ENCODE measurements at regions not wholly inside any gene's neighbourhood (a gene's known extent, or its start where the extent isn't known, plus 50 kb on each side); places are given as distances from the start of the nearest gene placed in this dataset.

DNA sequence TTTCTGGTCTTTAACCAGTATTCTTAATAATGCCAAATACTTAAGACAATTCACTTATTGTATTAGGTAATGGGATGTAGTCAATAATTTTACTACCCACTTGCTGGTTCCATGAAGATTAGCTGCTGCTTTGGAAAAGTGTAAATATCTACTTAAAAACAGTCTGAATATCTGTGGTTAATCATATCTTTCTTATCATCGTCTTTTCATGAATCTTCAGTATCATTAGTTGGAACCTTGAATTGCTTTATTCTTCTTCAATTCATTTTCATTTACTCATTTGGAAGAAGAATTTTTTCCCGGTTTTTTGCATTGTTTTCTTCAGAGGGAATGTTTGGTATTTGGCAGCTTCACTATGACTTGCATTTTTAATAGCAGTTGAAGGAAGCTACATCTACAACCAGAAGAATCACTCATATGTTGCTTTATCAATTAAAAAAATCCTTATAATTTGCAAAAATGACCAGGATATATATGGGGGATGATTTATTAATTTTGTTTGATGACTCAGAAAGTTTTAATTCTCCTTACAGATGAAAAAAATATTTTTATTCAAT lies 1398.3 kb upstream of the CDH6 start:
- Histone ChIP-seq H3K4me1 (replicated peaks in 1 of 2) (no peaks in the 10 kb centered on the region), H3K27ac (no peak overlapping the region), H3K4me3 (no peak overlapping the region)
- WGBS, 10 experiments: 0 to 100% (median 53%) methylated on average over 1 to 2 of the region's 2 CpGs
- no peak for ATAC-seq (replicated peaks in 6 of 8)
- in situ Hi-C loops (cut with MboI; ENCODE audit: low pct_unique_long_range_greater_than_20kb in 2 of 9, low sequenced_read_pairs in 9 of 9, unreplicated experiment in 9 of 9): no loop called here

DNA sequence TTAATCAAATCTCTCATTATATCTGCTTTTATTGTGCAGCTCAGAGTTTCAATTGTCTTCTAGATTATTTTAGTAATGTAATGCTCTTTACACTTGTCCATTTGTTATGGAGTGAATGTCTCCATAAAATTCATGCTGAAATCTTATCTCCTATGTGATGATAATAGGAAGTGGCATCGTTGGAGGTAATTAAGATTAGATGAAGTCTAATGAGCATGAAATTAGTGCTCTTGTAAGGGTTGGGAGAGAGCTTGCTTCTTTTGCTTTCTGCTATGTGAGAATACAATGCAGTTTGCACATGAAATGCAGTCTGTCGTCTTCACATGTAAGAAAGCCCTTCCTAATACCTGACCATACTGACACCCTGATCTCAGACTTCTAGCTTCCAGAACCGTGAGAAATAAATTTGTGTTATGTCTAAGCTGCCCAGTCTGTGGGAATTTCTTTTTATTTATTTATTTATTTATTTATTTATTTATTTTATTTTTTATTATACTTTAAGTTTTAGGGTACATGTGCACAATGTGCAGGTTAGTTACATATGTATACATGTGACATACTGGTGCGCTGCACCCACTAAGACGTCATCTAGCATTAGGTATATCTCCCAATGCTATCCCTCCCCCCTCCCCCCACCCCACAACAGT lies 1399.2 kb upstream of the CDH6 start:
- no peak overlapping the region for H3K4me3 ChIP-seq
- H3K4me1 ChIP-seq (replicated peaks in 1 of 2): no peaks in the 10 kb centered on the region
- 0 to 80% (median 56%) methylated on average over 1 to 5 of the region's 5 CpGs; no CpG with 5 or more reads in 1 of the 10 experiments for WGBS, 10 experiments
- H3K27ac ChIP-seq: no peak overlapping the region
- ATAC-seq (replicated peaks in 6 of 8): no peak
- in situ Hi-C loops (cut with MboI; ENCODE audit: low pct_unique_long_range_greater_than_20kb in 2 of 9, low sequenced_read_pairs in 9 of 9, unreplicated experiment in 9 of 9): no loop called here

DNA sequence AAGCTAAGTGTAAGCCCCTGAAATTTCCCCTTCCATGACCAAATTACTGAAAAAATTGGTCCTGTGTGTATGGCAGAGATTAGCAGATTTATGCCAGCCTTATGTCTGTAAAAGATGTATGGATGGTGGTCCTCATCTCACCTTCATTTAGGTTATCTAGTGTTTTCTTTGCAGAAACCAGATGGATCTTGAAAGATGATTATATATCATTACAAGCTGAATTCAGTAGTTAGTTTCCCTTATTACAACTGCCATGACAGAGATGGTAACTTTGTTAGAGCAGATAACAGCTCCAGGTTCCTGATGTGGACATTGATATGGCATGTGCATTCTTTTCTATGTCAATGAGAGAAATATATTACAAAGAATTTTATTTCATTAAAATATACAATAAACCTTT lies 1403.2 kb upstream of the CDH6 start:
- no peak overlapping the region for H3K4me3 ChIP-seq
- H3K27ac ChIP-seq: no peak overlapping the region
- no peak for ATAC-seq (replicated peaks in 6 of 8)
- H3K4me1 ChIP-seq (replicated peaks in 1 of 2): no peaks in the 10 kb centered on the region
- in situ Hi-C loops (cut with MboI; ENCODE audit: low pct_unique_long_range_greater_than_20kb in 2 of 9, low sequenced_read_pairs in 9 of 9, unreplicated experiment in 9 of 9): no loop called here

DNA sequence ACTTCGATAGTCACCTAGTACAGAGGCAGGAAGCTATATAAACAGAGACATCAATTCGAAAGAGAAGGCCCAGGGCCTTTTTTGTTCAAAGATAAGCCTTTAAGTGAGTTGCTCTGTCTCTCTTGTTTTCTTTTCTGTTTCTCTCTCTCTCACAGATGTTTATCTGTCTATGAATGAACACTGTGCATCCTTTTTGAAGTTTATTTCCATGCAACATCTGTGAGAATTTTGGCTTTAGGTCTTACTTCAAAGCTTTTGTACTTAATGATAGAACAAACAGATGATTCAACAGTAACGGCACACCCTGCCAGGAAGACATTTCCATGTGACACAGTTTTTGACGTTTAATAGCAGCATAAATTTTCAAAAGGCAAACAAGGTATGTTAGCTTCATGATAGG lies 1413.1 kb upstream of the CDH6 start:
- no peak overlapping the region for H3K4me3 ChIP-seq
- in situ Hi-C loops (cut with MboI; ENCODE audit: low pct_unique_long_range_greater_than_20kb in 2 of 9, low sequenced_read_pairs in 9 of 9, unreplicated experiment in 9 of 9): no loop called here
- no peak for ATAC-seq (replicated peaks in 6 of 8)
- no peaks in the 10 kb centered on the region for H3K4me1 ChIP-seq (replicated peaks in 1 of 2)
- H3K27ac ChIP-seq: no peak overlapping the region
- WGBS, 10 experiments: 0 to 83% (median 54%) methylated on average over 2 to 4 of the region's 4 CpGs

DNA sequence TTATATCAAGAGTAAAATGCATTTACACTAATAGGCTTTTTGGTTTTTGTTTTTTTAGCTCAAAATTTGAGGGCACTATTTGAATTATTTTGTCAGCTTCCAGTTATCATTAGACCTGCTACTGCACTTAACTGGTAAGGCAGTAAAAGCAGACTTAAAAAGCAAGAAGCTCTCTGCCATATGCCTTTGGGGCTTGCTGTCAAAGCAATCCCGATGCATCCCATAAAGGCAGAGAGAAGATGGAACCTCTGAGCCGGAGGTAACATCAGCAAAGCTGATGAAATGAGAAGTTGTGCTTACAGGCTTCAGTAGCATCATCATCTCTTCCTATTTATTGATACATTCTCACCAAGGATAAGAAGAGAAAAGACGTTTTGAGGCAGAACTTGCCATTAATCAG lies 1414.3 kb upstream of the CDH6 start:
- Histone ChIP-seq H3K4me1 (replicated peaks in 1 of 2) (no peaks in the 10 kb centered on the region), H3K27ac (no peak overlapping the region), H3K4me3 (no peak overlapping the region)
- in situ Hi-C loops (cut with MboI; ENCODE audit: low pct_unique_long_range_greater_than_20kb in 2 of 9, low sequenced_read_pairs in 9 of 9, unreplicated experiment in 9 of 9): no loop called here
- WGBS, 10 experiments: 0 to 92% (median 67%) methylated on average over 1 to 3 of the region's 3 CpGs; no CpG with 5 or more reads in 1 of the 10 experiments
- no peak for ATAC-seq (replicated peaks in 6 of 8)

DNA sequence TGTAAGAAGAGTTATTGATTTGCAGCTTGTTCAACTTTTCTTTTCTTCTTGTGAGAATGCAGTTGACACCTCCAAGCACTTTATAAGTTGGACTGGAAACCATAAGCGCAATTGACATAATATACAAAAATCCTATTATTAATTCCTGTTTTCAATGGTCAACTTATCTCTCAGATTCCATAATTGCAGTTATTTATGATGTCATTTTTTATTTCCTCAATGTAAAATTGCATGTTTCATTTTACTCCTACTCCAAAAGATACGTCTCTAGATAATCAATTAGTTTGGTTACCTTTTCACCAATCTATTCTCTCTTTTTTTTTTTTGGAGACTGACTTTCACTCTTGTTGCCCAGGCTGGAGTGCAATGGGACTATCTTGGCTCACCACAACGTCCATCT lies 1416.1 kb upstream of the CDH6 start:
- 0 to 100% (median 80%) methylated on average over 1 to 3 of the region's 3 CpGs; no CpG with 5 or more reads in 1 of the 10 experiments for WGBS, 10 experiments

DNA sequence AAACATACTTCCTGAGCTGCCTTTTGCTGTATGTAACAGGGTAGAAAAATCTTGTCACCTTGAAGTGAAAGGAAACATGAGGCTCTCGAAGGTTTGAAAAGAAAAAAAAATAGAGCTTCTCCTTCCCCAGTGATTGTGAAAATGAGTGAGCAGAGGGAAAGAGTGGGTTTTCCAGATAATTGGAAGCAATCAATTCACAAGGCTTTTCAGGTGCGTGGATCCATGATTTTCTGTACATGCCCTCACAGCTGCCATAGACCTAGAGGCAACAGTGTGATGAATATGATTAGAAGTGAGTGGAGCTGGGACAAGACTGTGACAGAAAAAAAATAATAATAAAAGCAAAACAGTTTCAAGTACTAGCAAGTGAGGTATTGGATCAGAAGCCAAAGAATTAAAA lies 1422.5 kb upstream of the CDH6 start:
- H3K4me3 ChIP-seq: no peak overlapping the region
- ATAC-seq (replicated peaks in 6 of 8): no peak
- in situ Hi-C loops (cut with MboI; ENCODE audit: low pct_unique_long_range_greater_than_20kb in 2 of 9, low sequenced_read_pairs in 9 of 9, unreplicated experiment in 9 of 9): no loop called here
- H3K27ac ChIP-seq: no peak overlapping the region
- WGBS, 10 experiments: 0 to 75% (median 35%) methylated on average over 1 to 2 of the region's 2 CpGs; no CpG with 5 or more reads in 2 of the 10 experiments
- H3K4me1 ChIP-seq (replicated peaks in 1 of 2): peaks cover 0 to 6% of the 10 kb centered on the region in 2 donors

More for the DNA sequence above, 1416.1 kb upstream of the CDH6 start:
- Histone ChIP-seq H3K4me1 (replicated peaks in 1 of 2) (no peaks in the 10 kb centered on the region), H3K27ac (no peak overlapping the region), H3K4me3 (no peak overlapping the region)
- in situ Hi-C loops (cut with MboI; ENCODE audit: low pct_unique_long_range_greater_than_20kb in 2 of 9, low sequenced_read_pairs in 9 of 9, unreplicated experiment in 9 of 9): no loop called here
- no peak for ATAC-seq (replicated peaks in 6 of 8)

DNA sequence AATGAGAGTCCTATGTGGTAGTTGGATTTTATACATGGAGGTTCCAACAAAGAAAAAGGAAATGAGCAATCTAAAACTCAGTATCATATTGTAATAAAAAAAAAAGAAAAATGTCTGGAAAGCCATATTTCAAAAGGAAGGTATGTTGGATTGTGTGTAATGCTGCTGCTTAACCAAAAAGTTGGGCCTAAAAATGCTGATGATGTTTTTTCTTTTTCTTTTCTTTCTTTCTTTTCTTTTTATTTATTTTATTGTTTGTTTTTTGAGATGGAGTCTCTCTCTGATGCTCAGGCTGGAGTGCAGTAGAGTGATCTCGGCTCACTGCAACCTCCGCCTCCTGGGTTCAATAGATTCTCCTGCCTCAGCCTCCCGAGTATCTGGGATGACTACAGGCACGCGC lies 1424.0 kb upstream of the CDH6 start:
- Histone ChIP-seq H3K27ac (no peak overlapping the region), H3K4me3 (no peak overlapping the region), H3K4me1 (replicated peaks in 1 of 2) (peaks cover 0 to 6% of the 10 kb centered on the region in 2 donors)
- 33 to 100% (median 80%) methylated on average over 2 to 5 of the region's 5 CpGs; no CpG with 5 or more reads in 1 of the 10 experiments for WGBS, 10 experiments
- in situ Hi-C loops (cut with MboI; ENCODE audit: low pct_unique_long_range_greater_than_20kb in 2 of 9, low sequenced_read_pairs in 9 of 9, unreplicated experiment in 9 of 9): no loop called here
- no peak for ATAC-seq (replicated peaks in 6 of 8)

DNA sequence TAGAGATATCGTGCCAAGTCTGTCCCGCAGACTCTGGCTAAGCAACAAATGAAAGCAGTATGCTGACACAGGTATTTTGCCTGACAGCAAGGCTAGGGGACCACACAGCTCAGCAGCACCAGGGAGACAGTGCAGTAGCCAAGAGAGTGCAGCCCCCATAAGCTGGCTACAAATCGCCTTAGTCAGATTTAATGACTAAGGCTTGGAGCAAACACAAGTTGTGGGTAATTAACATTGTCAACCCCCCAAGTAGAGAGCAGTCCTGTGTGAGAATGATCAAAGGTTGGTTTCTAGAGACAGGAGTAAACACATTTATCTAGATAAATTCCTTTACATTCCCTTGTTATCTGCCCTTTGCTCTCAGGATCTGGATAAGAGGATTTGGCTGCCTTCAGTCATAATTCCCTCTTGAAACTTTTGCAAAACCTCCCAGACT lies 1434.5 kb upstream of the CDH6 start:
- Histone ChIP-seq H3K4me3 (no peak overlapping the region), H3K4me1 (replicated peaks in 1 of 2) (no peaks in the 10 kb centered on the region), H3K27ac (no peak overlapping the region)
- ATAC-seq (replicated peaks in 6 of 8): peak in 3 of 8 experiments; percentile 74 to 100 (median 78)
- WGBS, 10 experiments: 14 to 68% (median 54%) methylated on average over 2 to 3 of the region's 3 CpGs; no CpG with 5 or more reads in 1 of the 10 experiments
- in situ Hi-C loops (cut with MboI; ENCODE audit: low pct_unique_long_range_greater_than_20kb in 2 of 9, low sequenced_read_pairs in 9 of 9, unreplicated experiment in 9 of 9): no loop called here

DNA sequence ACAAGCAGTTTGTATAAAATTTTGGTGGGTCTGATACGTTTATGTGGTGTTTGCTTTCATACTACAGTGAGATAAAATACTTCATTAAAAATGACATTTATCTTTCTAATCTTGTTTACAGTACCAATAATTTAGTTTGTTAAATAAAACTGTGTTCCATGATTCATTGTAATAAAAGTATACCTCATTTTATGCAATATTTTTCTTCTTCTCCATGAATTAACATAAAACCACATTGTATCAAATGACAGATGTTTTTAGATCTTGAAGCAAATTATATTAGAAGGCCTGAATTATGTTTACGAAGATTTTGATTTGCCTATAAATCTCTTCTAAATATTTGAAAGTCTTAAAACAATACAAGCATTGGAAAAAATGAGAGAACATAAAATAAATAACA lies 1443.0 kb upstream of the CDH6 start:
- no peak overlapping the region for H3K27ac ChIP-seq
- in situ Hi-C loops (cut with MboI; ENCODE audit: low pct_unique_long_range_greater_than_20kb in 2 of 9, low sequenced_read_pairs in 9 of 9, unreplicated experiment in 9 of 9): no loop called here
- H3K4me1 ChIP-seq (replicated peaks in 1 of 2): no peaks in the 10 kb centered on the region
- no peak overlapping the region for H3K4me3 ChIP-seq
- ATAC-seq (replicated peaks in 6 of 8): no peak
- 0 to 96% (median 48%) methylated on average over 2 of the region's 2 CpGs; no CpG with 5 or more reads in 1 of the 10 experiments for WGBS, 10 experiments

DNA sequence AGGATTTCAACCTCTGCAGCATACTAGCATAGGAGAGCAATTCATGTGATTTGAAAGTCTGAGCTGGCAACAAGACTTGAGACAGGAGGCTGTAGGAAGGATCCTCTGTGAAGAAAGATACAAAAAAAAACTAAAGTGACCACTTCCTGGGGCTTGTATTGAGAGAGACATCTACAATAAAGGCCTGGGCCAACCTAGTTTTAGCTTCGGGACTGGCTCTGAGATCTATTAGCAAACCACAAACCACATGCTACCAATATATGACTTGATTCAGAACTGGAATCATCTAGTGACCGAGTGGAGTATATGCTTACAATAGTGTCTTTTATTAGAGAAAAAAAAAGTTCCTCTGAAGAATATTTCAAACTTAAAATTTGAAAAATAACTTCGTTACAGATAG lies 1448.9 kb upstream of the CDH6 start:
- no peak overlapping the region for H3K4me3 ChIP-seq
- no peak for ATAC-seq (replicated peaks in 6 of 8)
- H3K4me1 ChIP-seq (replicated peaks in 1 of 2): no peaks in the 10 kb centered on the region
- in situ Hi-C loops (cut with MboI; ENCODE audit: low pct_unique_long_range_greater_than_20kb in 2 of 9, low sequenced_read_pairs in 9 of 9, unreplicated experiment in 9 of 9): no loop called here
- WGBS, 10 experiments: 0 to 100% (median 73%) methylated on average over 1 to 3 of the region's 3 CpGs
- H3K27ac ChIP-seq: no peak overlapping the region

DNA sequence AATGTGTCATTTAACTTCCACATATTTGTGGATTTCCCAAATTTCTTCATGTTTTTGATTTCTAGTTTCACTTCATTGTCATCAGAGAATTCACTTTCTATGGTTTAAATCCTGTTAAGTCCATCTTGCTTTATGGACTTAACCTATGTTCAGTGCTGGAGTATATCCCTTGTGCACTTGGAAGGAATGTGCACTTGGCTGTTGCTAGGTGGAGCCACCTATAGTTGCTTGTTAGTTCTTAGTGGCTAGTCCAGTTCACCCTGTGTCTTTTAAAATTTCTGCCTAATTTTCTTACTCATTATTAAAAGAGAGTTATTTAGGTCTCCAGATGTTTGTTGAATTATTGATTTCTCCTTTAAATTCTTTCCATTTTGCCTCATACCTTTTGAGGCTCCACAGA lies 1472.5 kb upstream of the CDH6 start:
- no peak for ATAC-seq (replicated peaks in 6 of 8)
- Histone ChIP-seq H3K4me1 (replicated peaks in 1 of 2) (no peaks in the 10 kb centered on the region), H3K4me3 (no peak overlapping the region), H3K27ac (no peak overlapping the region)
- in situ Hi-C loops (cut with MboI; ENCODE audit: low pct_unique_long_range_greater_than_20kb in 2 of 9, low sequenced_read_pairs in 9 of 9, unreplicated experiment in 9 of 9): no loop called here

DNA sequence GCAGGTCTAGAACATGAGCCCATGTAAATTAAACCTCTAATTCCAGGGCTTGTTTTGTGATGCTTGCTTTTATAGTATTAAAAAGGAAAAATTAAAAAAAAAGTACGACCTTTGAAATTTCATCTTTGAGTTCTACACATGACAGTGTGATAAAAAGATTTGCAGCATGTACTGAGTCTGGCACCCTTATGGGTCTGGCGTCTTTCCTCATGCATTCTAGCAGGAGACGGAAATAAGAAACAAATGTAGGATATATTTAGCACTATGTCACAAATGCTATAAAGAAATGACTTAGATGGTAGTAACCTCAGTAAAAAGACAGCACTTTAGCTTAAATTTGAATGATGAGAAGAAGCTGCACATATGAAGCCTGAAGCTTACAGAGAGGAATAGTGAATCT lies 1474.3 kb upstream of the CDH6 start:
- WGBS, 10 experiments: 0 to 100% (median 56%) methylated on average over 1 to 3 of the region's 3 CpGs
- in situ Hi-C loops (cut with MboI; ENCODE audit: low pct_unique_long_range_greater_than_20kb in 2 of 9, low sequenced_read_pairs in 9 of 9, unreplicated experiment in 9 of 9): no loop called here
- ATAC-seq (replicated peaks in 6 of 8): no peak
- H3K4me1 ChIP-seq (replicated peaks in 1 of 2): no peaks in the 10 kb centered on the region
- no peak overlapping the region for H3K4me3 ChIP-seq
- H3K27ac ChIP-seq: no peak overlapping the region

DNA sequence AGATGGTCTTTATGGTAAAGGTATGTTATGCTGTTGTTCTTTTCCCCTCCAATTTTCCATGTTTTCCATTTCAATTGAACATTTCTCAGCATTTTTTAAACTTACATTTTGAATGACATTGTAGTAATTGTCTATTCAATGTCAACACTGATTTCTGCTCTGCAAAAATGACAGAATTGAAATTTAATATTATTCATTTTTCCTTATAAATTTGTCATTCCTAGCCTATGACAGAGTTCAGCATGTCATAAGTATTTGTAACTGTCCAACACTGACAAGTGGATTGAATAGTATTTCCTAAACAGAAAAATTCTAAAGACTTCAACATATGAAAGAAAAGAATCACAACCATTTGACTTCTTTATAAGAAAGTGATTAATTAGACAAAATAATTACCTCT lies 1478.3 kb upstream of the CDH6 start:
- in situ Hi-C loops (cut with MboI; ENCODE audit: low pct_unique_long_range_greater_than_20kb in 2 of 9, low sequenced_read_pairs in 9 of 9, unreplicated experiment in 9 of 9): no loop called here
- no peak for ATAC-seq (replicated peaks in 6 of 8)
- H3K4me1 ChIP-seq (replicated peaks in 1 of 2): no peaks in the 10 kb centered on the region
- no peak overlapping the region for H3K27ac ChIP-seq
- H3K4me3 ChIP-seq: no peak overlapping the region
